IMR-90 (cell line): ENCODE measurements at regions not wholly inside any gene's neighbourhood (a gene's known extent, or its start where the extent isn't known, plus 50 kb on each side); places are given as distances from the start of the nearest gene placed in this dataset.

Experiments used
- ATAC-seq: fragments of 200-7000 bp; cut with Tn5 transposase; 2 replicates; pipeline ENCODE4 v1.9.1; 2020; ENCODE audit warnings: low read depth, mild to moderate bottlenecking, moderate library complexity
- BruUV-seq: library from RNA; stranded (reverse); fragments of 400-500 nt; replicated peaks from 2 replicates; lab custom pipeline; 2021; lab: Mats Ljungman, UMichigan
- CTCF ChIA-PET: fragments of 300-600 bp; formaldehyde crosslinking; extraction: SDS; loops from one replicate; lab custom pipeline; 2021; ENCODE audit warnings: antibody characterized with exemption; lab: Yijun Ruan, JAX
- POLR2A ChIA-PET: fragments of 300-600 bp; sonication (Branson Sonifier 250); formaldehyde crosslinking; loops from one replicate; lab custom pipeline; 2022; ENCODE audit warnings: antibody characterized with exemption; ENCODE audit not compliant: unreplicated experiment; lab: Charles Lee
- DNase-seq: peaks from one replicate; pipeline ENCODE4 v3.0.0; 2013
- H2AFZ ChIP-seq: replicated peaks from 2 replicates; pipeline ENCODE3; 2013; ENCODE audit warnings: low read length, mild to moderate bottlenecking; ENCODE audit not compliant: poor library complexity
- H2AK5ac ChIP-seq: 2 replicates; pipeline ENCODE4 v1.6.1; 2013; ENCODE audit warnings: low read depth, low read length, inconsistent platforms
- H2AK9ac ChIP-seq: replicated peaks from 2 replicates; pipeline ENCODE3; 2013; ENCODE audit warnings: mild to moderate bottlenecking, low read depth, low read length, moderate library complexity; ENCODE audit not compliant: poor library complexity
- H2BK120ac ChIP-seq: 2 replicates; pipeline ENCODE4 v1.6.1; 2013; ENCODE audit warnings: low read depth, low read length, inconsistent platforms
- H2BK15ac ChIP-seq: 3 replicates; pipeline ENCODE4 v1.6.1; 2013; ENCODE audit warnings: low read depth, low read length, inconsistent platforms
- H2BK20ac ChIP-seq: 2 replicates; pipeline ENCODE4 v1.6.1; 2013; ENCODE audit warnings: low read depth, mild to moderate bottlenecking, inconsistent platforms, low read length, moderate library complexity
- H2BK5ac ChIP-seq: 2 replicates; pipeline ENCODE4 v1.6.1; 2013; ENCODE audit warnings: mild to moderate bottlenecking, low read depth, low read length, inconsistent platforms; ENCODE audit not compliant: poor library complexity, severe bottlenecking
- H3K14ac ChIP-seq: replicated peaks from 2 replicates; pipeline ENCODE4 v1.6.1; 2013; ENCODE audit warnings: low read depth, low read length, inconsistent platforms
- H3K18ac ChIP-seq: 2 replicates; pipeline ENCODE4 v1.6.1; 2013; ENCODE audit warnings: low read depth, low read length, control low read depth
- H3K23ac ChIP-seq: 2 replicates; pipeline ENCODE4 v1.6.1; 2013; ENCODE audit warnings: low read depth, low read length, inconsistent platforms
- H3K27ac ChIP-seq: 2 replicates; pipeline ENCODE4 v1.5.1; 2013; ENCODE audit warnings: mild to moderate bottlenecking, control low read depth, low read length; ENCODE audit not compliant: insufficient read depth
- H3K27me3 ChIP-seq: 2 replicates; pipeline ENCODE4 v1.6.1; 2013; ENCODE audit warnings: low read length; ENCODE audit not compliant: control insufficient read depth, insufficient read depth
- H3K36me3 ChIP-seq: 2 replicates; pipeline ENCODE4 v1.6.1; 2013; ENCODE audit warnings: low read length, mixed read lengths; ENCODE audit not compliant: control insufficient read depth, insufficient read depth
- H3K4ac ChIP-seq: 2 replicates; pipeline ENCODE4 v1.6.1; 2013; ENCODE audit warnings: low read depth, low read length, inconsistent platforms
- H3K4me1 ChIP-seq: 2 replicates; pipeline ENCODE4 v1.6.1; 2013; ENCODE audit warnings: low read length, mixed read lengths; ENCODE audit not compliant: control insufficient read depth, insufficient read depth
- H3K4me2 ChIP-seq: 2 replicates; pipeline ENCODE4 v1.6.1; 2013; ENCODE audit warnings: low read depth, mild to moderate bottlenecking, control low read depth, low read length, moderate library complexity
- H3K4me3 ChIP-seq: 2 replicates; pipeline ENCODE4 v1.5.1; 2013; ENCODE audit warnings: low read depth, mild to moderate bottlenecking, control low read depth, low read length, moderate library complexity; ENCODE audit not compliant: insufficient read depth
- H3K56ac ChIP-seq: 2 replicates; pipeline ENCODE4 v1.6.1; 2013; ENCODE audit warnings: low read length, inconsistent platforms; ENCODE audit not compliant: insufficient read depth; ENCODE audit errors: extremely low read depth
- H3K79me1 ChIP-seq, 2 experiments: 2 replicates each; pipeline ENCODE4 v1.6.1; 2013; ENCODE audit warnings: low read length in 2 of 2, inconsistent platforms in 1 of 2, low read depth in 1 of 2
- H3K9ac ChIP-seq: 2 replicates; pipeline ENCODE4 v1.6.1; 2013; ENCODE audit warnings: low read depth, low read length, control low read depth
- H3K9me1 ChIP-seq: 2 replicates; pipeline ENCODE4 v1.6.1; 2013; ENCODE audit warnings: low read length, inconsistent platforms; ENCODE audit not compliant: insufficient read depth
- H3K9me3 ChIP-seq: 2 replicates; pipeline ENCODE4 v1.6.1; 2013; ENCODE audit warnings: low read length; ENCODE audit not compliant: control insufficient read depth, insufficient read depth
- H4K20me1 ChIP-seq: 2 replicates; pipeline ENCODE4 v1.6.1; 2013; ENCODE audit warnings: low read length, inconsistent platforms; ENCODE audit not compliant: insufficient read depth
- H4K5ac ChIP-seq: 2 replicates; pipeline ENCODE4 v1.6.1; 2013; ENCODE audit warnings: mild to moderate bottlenecking, low read depth, low read length, control low read depth
- H4K8ac ChIP-seq, 2 experiments: 2 replicates each; pipeline ENCODE4 v1.6.1; 2013; ENCODE audit warnings: low read depth in 2 of 2, low read length in 2 of 2, control low read depth in 1 of 2, inconsistent platforms in 1 of 2
- H4K91ac ChIP-seq: 2 replicates; pipeline ENCODE4 v1.6.1; 2013; ENCODE audit warnings: low read depth, low read length, inconsistent platforms; ENCODE audit not compliant: insufficient read depth
- BHLHE40 ChIP-seq: fragments of 150-350 bp; IDR thresholded peaks from 2 replicates; pipeline ENCODE4 v1.6.1; 2016; ENCODE audit warnings: mild to moderate bottlenecking, low read depth, low read length
- CEBPB ChIP-seq: IDR thresholded peaks from 2 replicates; pipeline ENCODE4 v1.6.1; 2012; ENCODE audit warnings: low read depth, low read length, improper control_type of control experiment
- CHD1 ChIP-seq: IDR thresholded peaks from 2 replicates; pipeline ENCODE4 v1.6.1; 2012; ENCODE audit warnings: low read depth, low read length, improper control_type of control experiment
- CTCF ChIP-seq: conservative IDR thresholded peaks from 2 replicates; pipeline ENCODE4 v1.5.1; 2012; ENCODE audit warnings: mild to moderate bottlenecking, low read depth, low read length, improper control_type of control experiment
- ELK1 ChIP-seq: fragments of 150-350 bp; IDR thresholded peaks from 2 replicates; pipeline ENCODE4 v1.6.1; 2016; ENCODE audit warnings: low read depth, mild to moderate bottlenecking, low read length, moderate library complexity, borderline replicate concordance
- FOS ChIP-seq: fragments of 150-350 bp; IDR thresholded peaks from 2 replicates; pipeline ENCODE4 v1.6.1; 2016; ENCODE audit warnings: low read depth, low read length
- MAFK ChIP-seq: IDR thresholded peaks from 2 replicates; pipeline ENCODE4 v1.6.1; 2012; ENCODE audit warnings: low read depth, low read length, improper control_type of control experiment
- MAZ ChIP-seq: IDR thresholded peaks from 2 replicates; pipeline ENCODE4 v1.6.1; 2012; ENCODE audit warnings: low read depth, mild to moderate bottlenecking, low read length, improper control_type of control experiment, moderate library complexity, borderline replicate concordance
- MXI1 ChIP-seq: IDR thresholded peaks from 2 replicates; pipeline ENCODE4 v1.6.1; 2012; ENCODE audit warnings: low read depth, mild to moderate bottlenecking, low read length, moderate library complexity, borderline replicate concordance
- NFE2L2 ChIP-seq: fragments of 150-350 bp; IDR thresholded peaks from 2 replicates; pipeline ENCODE4 v1.6.1; 2016; ENCODE audit warnings: low read depth, mild to moderate bottlenecking, low read length
- POLR2A ChIP-seq: IDR thresholded peaks from 2 replicates; pipeline ENCODE4 v1.6.1; 2012; ENCODE audit warnings: mild to moderate bottlenecking, low read depth, low read length
- RAD21 ChIP-seq: IDR thresholded peaks from 2 replicates; pipeline ENCODE4 v1.6.1; 2012; ENCODE audit warnings: low read length, improper control_type of control experiment
- RCOR1 ChIP-seq: IDR thresholded peaks from 2 replicates; pipeline ENCODE4 v1.6.1; 2012; ENCODE audit warnings: mild to moderate bottlenecking, low read length, improper control_type of control experiment; ENCODE audit not compliant: insufficient replicate concordance
- RFX5 ChIP-seq: IDR thresholded peaks from 2 replicates; pipeline ENCODE4 v1.8.0; 2012; ENCODE audit warnings: low read depth, mild to moderate bottlenecking, low read length, moderate library complexity
- SMC3 ChIP-seq: fragments of 150-350 bp; IDR thresholded peaks from 2 replicates; pipeline ENCODE4 v1.6.1; 2016; ENCODE audit warnings: low read depth, mild to moderate bottlenecking, antibody characterized with exemption, low read length, moderate library complexity
- USF2 ChIP-seq: fragments of 150-350 bp; IDR thresholded peaks from 2 replicates; pipeline ENCODE4 v1.6.1; 2017; ENCODE audit warnings: mild to moderate bottlenecking, antibody characterized with exemption, low read length, low read depth
- WGBS, 2 experiments: methylation state at CpG; one replicate each; pipeline versions ENCODE4 v1.1.5 to v1.1.7; 2013; ENCODE audit warnings: missing lambda C conversion rate in 2 of 2; ENCODE audit not compliant: insufficient read length in 1 of 2; ENCODE audit errors: extremely low coverage in 2 of 2; 5-methylcytosine and 5-hydroxymethylcytosine counted together
- dilution Hi-C: fragments of 300-500 bp; cut with HindIII; formaldehyde crosslinking; loops from one replicate; pipeline ENCODE4 v1.14.3; 2018; ENCODE audit warnings: low sequenced_read_pairs; ENCODE audit not compliant: unreplicated experiment
- in situ Hi-C: fragments of 300-500 bp; cut with MboI; formaldehyde crosslinking; loops from 3 replicates; pipeline ENCODE4 v1.14.3; 2019; ENCODE audit warnings: low sequenced_read_pairs, inconsistent platforms, mixed read lengths
- intact Hi-C: fragments of 100-400 bp; cut with micrococcal nuclease; formaldehyde crosslinking; loops from 2 replicates; pipeline ENCODE4 v1.10.0; 2022

DNA sequence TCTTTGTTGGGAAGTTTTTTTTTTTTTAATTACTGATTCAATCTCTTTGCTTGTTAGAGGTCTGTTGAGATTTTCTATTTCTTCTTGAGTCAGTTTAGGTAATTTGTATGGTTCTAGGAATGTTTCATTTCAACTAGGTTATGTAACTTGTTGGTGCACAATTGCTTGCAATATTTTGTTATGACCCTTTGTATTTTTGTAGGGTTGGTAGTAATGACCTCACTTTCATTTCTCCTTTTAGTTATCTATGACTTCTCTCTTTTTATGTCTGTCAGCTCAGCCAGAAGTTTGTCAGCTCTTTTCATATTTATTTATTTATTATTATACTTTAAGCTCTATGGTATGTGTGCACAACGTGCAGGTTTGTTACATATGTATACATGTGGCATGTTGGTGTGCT is 51.1 kb upstream of the SLC24A3 start:
- Histone ChIP-seq H2BK15ac (no peak overlapping the region), H3K18ac (no peak overlapping the region), H4K8ac (no peak overlapping the region), H4K5ac (no peak overlapping the region), H2BK120ac (no peak overlapping the region), H3K23ac (no peak overlapping the region), H2BK20ac (no peak overlapping the region), H4K91ac (no peak overlapping the region), H3K9me1 (no peaks in the 10 kb centered on the region), H2BK5ac (no peak overlapping the region), H3K14ac (no peak overlapping the region), H3K56ac (no peak overlapping the region), H2AFZ (no peak overlapping the region), H3K9me3 (no peaks in the 10 kb centered on the region), H2AK9ac (no peak overlapping the region), H3K27ac (no peak overlapping the region), H3K27me3 (no peaks in the 10 kb centered on the region), H3K79me1 (no peaks in the 10 kb centered on the region), H3K4me3 (no peak overlapping the region), H3K4ac (no peak overlapping the region), H4K20me1 (no peaks in the 10 kb centered on the region), H3K4me2 (no peak overlapping the region), H2AK5ac (no peak overlapping the region), H3K36me3 (no peaks in the 10 kb centered on the region), H3K9ac (no peak overlapping the region), H3K4me1 (no peaks in the 10 kb centered on the region)
- CTCF ChIA-PET: no interaction called here
- TF ChIP-seq CHD1 (no peak), SMC3 (no peak), FOS (no peak), RFX5 (no peak), ELK1 (no peak), POLR2A (no peak), CEBPB (no peak), MAZ (no peak), MAFK (no peak), MXI1 (no peak), RAD21 (no peak), USF2 (no peak), BHLHE40 (no peak), CTCF (no peak), NFE2L2 (no peak), RCOR1 (no peak)
- POLR2A ChIA-PET: no interaction called here
- intact Hi-C loops (no loop called here), dilution Hi-C loops (no loop called here), in situ Hi-C loops (no loop called here)
- DNase-seq (no peak), ATAC-seq (no peak)
- no TSS peak for BruUV-seq
- no CpG with 5 or more reads among the region's 1 CpG for WGBS, 2 experiments
